GM23248 (cell line): ENCODE measurements at regions not wholly inside any gene's neighbourhood (a gene's known extent, or its start where the extent isn't known, plus 50 kb on each side); places are given as distances from the start of the nearest gene placed in this dataset.

ENCODE experiments used
- EZH2 ChIP-seq: fragments of 200-600 bp; sonication (generic); IDR thresholded peaks from 2 replicates; pipeline ENCODE4 v1.6.1; 2018; ENCODE audit warnings: antibody characterized with exemption, mild to moderate bottlenecking; ENCODE audit not compliant: insufficient read depth, poor library complexity, severe bottlenecking
- EZH2phosphoT487 ChIP-seq: fragments of 200-600 bp; sonication (generic); IDR thresholded peaks from 2 replicates; pipeline ENCODE4 v1.6.1; 2018; ENCODE audit warnings: antibody characterized with exemption, moderate library complexity, mild to moderate bottlenecking, low read depth; ENCODE audit not compliant: insufficient read depth

- TF ChIP-seq EZH2: no peak
- TF ChIP-seq EZH2phosphoT487: no peak
Measured at GRCh38 chr15:46778876-46779275, 938.4 kb upstream of the SEMA6D start.
